Endodermal cell (in vitro differentiated cells): ENCODE measurements at regions not wholly inside any gene's neighbourhood (a gene's known extent, or its start where the extent isn't known, plus 50 kb on each side); places are given as distances from the start of the nearest gene placed in this dataset.
"Not testable (repeated sequence)": the region's sequence is repeated elsewhere in the genome, so short reads cannot be mapped to it uniquely, and the experiment has no call there.

Experiments used
- DNase-seq: peaks from one replicate; pipeline ENCODE4 v3.0.0-alpha.2; 2017
- H3K27ac ChIP-seq: 2 replicates; pipeline ENCODE4 v1.5.1; 2013; ENCODE audit warnings: mild to moderate bottlenecking, low read depth, low read length, moderate library complexity
- H3K27me3 ChIP-seq: 2 replicates; pipeline ENCODE4 v1.6.1; 2013; ENCODE audit warnings: mild to moderate bottlenecking, low read length, moderate library complexity; ENCODE audit not compliant: insufficient read depth, control insufficient read depth, poor library complexity, severe bottlenecking
- H3K36me3 ChIP-seq: 2 replicates; pipeline ENCODE4 v1.7.0; 2013; ENCODE audit warnings: mild to moderate bottlenecking, low read length, moderate library complexity; ENCODE audit not compliant: control insufficient read depth, insufficient read depth
- H3K4me1 ChIP-seq: one replicate; pipeline ENCODE4 v1.7.0; 2013; ENCODE audit warnings: low read length; ENCODE audit not compliant: control insufficient read depth, insufficient read depth
- H3K4me3 ChIP-seq: 2 replicates; pipeline ENCODE4 v1.5.1; 2013; ENCODE audit warnings: mild to moderate bottlenecking, low read length, moderate library complexity
- H3K9ac ChIP-seq: 2 replicates; pipeline ENCODE4 v1.6.1; 2013; ENCODE audit warnings: mild to moderate bottlenecking, low read length, moderate library complexity; ENCODE audit not compliant: poor library complexity, severe bottlenecking; ENCODE audit errors: extremely low read depth
- H3K9me3 ChIP-seq: 2 replicates; pipeline ENCODE4 v1.6.1; 2013; ENCODE audit warnings: mild to moderate bottlenecking, low read length, moderate library complexity; ENCODE audit not compliant: control insufficient read depth
- H3K27ac Mint-ChIP-seq: 2 replicates; pipeline ENCODE4 v1.8.0; 2020; ENCODE audit warnings: mixed read lengths
- H3K27me3 Mint-ChIP-seq: 2 replicates; pipeline ENCODE4 v1.8.0; 2021; ENCODE audit warnings: mild to moderate bottlenecking, mixed read lengths; ENCODE audit not compliant: insufficient read depth
- H3K36me3 Mint-ChIP-seq: 2 replicates; pipeline ENCODE4 v1.8.0; 2020; ENCODE audit warnings: low read depth, mixed read lengths
- H3K4me1 Mint-ChIP-seq: 2 replicates; pipeline ENCODE4 v1.8.0; 2020; ENCODE audit warnings: mixed read lengths
- H3K4me3 Mint-ChIP-seq: 2 replicates; pipeline ENCODE4 v1.8.0; 2020; ENCODE audit warnings: mild to moderate bottlenecking, moderate library complexity, mixed read lengths
- H3K9me3 Mint-ChIP-seq: 2 replicates; pipeline ENCODE4 v1.8.0; 2020; ENCODE audit warnings: mild to moderate bottlenecking, mixed read lengths
- CTCF ChIP-seq: fragments of 200-600 bp; sonication (generic); conservative IDR thresholded peaks from 2 replicates; pipeline ENCODE4 v1.5.0; 2021; ENCODE audit warnings: antibody characterized with exemption, mild to moderate bottlenecking
- WGBS, 2 experiments: methylation state at CpG; one replicate each; pipeline versions ENCODE4 v1.1.5 to v1.1.7; 2013; ENCODE audit warnings: missing lambda C conversion rate in 2 of 2, mixed read lengths in 1 of 2; ENCODE audit not compliant: insufficient coverage in 1 of 2, insufficient read length in 1 of 2; 5-methylcytosine and 5-hydroxymethylcytosine counted together

- no peaks in the 10 kb centered on the region for H3K4me1 ChIP-seq
- DNase-seq, result no peak
- peaks cover 11% of the 10 kb centered on the region for H3K4me1 Mint-ChIP-seq
- no peak overlapping the region for H3K4me3 ChIP-seq
- no peak overlapping the region for H3K9ac ChIP-seq
- H3K9me3 Mint-ChIP-seq, result peaks cover 1% of the 10 kb centered on the region
- no peak overlapping the region for H3K27ac Mint-ChIP-seq
- H3K36me3 ChIP-seq, result no peaks in the 10 kb centered on the region
- WGBS, 2 experiments, result 89 to 91% methylated on average over 3 to 4 of the region's 4 CpGs
- peaks cover 10% of the 10 kb centered on the region for H3K36me3 Mint-ChIP-seq
- no peaks in the 10 kb centered on the region for H3K9me3 ChIP-seq
- peaks cover 8% of the 10 kb centered on the region for H3K27me3 Mint-ChIP-seq
- H3K27me3 ChIP-seq, result no peaks in the 10 kb centered on the region
- TF ChIP-seq CTCF, result no peak
- H3K4me3 Mint-ChIP-seq, result no peak overlapping the region
- no peak overlapping the region for H3K27ac ChIP-seq
Observed at GRCh38 chr10:117432866-117433265, 57.6 kb upstream of the PDZD8 start.

GRCh38 chr10:117431160-117431559 lies 55.9 kb upstream of the PDZD8 start:
- WGBS, 2 experiments, result 86 to 93% methylated on average over 4 of the region's 4 CpGs
- no peak overlapping the region for H3K9ac ChIP-seq

DNA sequence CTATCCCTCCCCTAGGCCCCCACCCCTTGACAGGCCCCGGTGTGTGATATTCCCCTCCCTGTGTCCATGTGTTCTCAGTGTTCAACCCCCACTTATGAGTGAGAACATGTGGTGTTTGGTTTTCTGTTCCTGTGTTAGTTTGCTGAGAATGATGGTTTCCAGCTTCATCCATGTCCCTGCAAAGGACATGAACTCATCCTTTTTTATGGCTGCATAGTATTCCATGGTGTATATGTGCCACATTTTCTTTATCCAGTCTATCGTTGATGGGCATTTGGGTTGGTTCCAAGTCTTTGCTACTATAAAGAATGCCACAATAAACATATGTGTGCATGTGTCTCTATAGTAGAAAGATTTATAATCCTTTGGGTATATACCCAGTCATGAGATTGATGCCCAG lies 55.3 kb upstream of the PDZD8 start:
- not testable (repeated sequence) for H3K27me3 ChIP-seq, H3K9me3 ChIP-seq, H3K9me3 Mint-ChIP-seq, H3K9ac ChIP-seq, H3K4me1 ChIP-seq, H3K27me3 Mint-ChIP-seq, H3K4me3 Mint-ChIP-seq, H3K36me3 Mint-ChIP-seq, DNase-seq, H3K4me3 ChIP-seq, H3K27ac ChIP-seq, H3K27ac Mint-ChIP-seq, H3K36me3 ChIP-seq
- peaks cover 27% of the 10 kb centered on the region for H3K4me1 Mint-ChIP-seq
- WGBS, 2 experiments, result no CpG with 5 or more reads among the region's 2 CpGs

More at GRCh38 chr10:117431160-117431559, 55.9 kb upstream of the PDZD8 start:
- H3K27ac ChIP-seq, result no peak overlapping the region
- H3K9me3 ChIP-seq, result no peaks in the 10 kb centered on the region
- Mint-ChIP-seq H3K27ac (no peak overlapping the region), H3K4me1 (peaks cover 22% of the 10 kb centered on the region), H3K4me3 (no peak overlapping the region), H3K27me3 (peaks cover 8% of the 10 kb centered on the region), H3K9me3 (no peaks in the 10 kb centered on the region), H3K36me3 (peaks cover 2% of the 10 kb centered on the region)
- H3K36me3 ChIP-seq, result no peaks in the 10 kb centered on the region
- no peak overlapping the region for H3K4me3 ChIP-seq
- H3K4me1 ChIP-seq, result no peaks in the 10 kb centered on the region
- TF ChIP-seq CTCF, result peak; percentile 44
- no peak for DNase-seq
- H3K27me3 ChIP-seq, result no peaks in the 10 kb centered on the region

- H3K27me3 ChIP-seq, result no peaks in the 10 kb centered on the region
- H3K9ac ChIP-seq, result no peak overlapping the region
- no peaks in the 10 kb centered on the region for H3K36me3 ChIP-seq
- H3K4me3 Mint-ChIP-seq, result no peak overlapping the region
- H3K27ac ChIP-seq, result no peak overlapping the region
- no peaks in the 10 kb centered on the region for H3K9me3 Mint-ChIP-seq
- H3K27ac Mint-ChIP-seq, result no peak overlapping the region
- WGBS, 2 experiments, result 65 to 85% methylated on average over 2 of the region's 2 CpGs
- H3K4me1 ChIP-seq, result no peaks in the 10 kb centered on the region
- H3K27me3 Mint-ChIP-seq, result peaks cover 8% of the 10 kb centered on the region
- TF ChIP-seq CTCF, result no peak
- no peak for DNase-seq
- H3K36me3 Mint-ChIP-seq, result peaks cover 2% of the 10 kb centered on the region
- peaks cover 35% of the 10 kb centered on the region for H3K4me1 Mint-ChIP-seq
- no peaks in the 10 kb centered on the region for H3K9me3 ChIP-seq
- no peak overlapping the region for H3K4me3 ChIP-seq
Observed at GRCh38 chr10:117429643-117430265, 54.5 kb upstream of the PDZD8 start.
